SU-DHL-6 (cell line): ENCODE measurements at regions not wholly inside any gene's neighbourhood (a gene's known extent, or its start where the extent isn't known, plus 50 kb on each side); places are given as distances from the start of the nearest gene placed in this dataset.

Experiments
- CTCF ChIP-seq: fragments of 200-600 bp; sonication (generic); IDR thresholded peaks from one replicate; pipeline ENCODE4 v1.5.1; 2017; ENCODE audit warnings: antibody characterized with exemption, mild to moderate bottlenecking, low read length, moderate library complexity; ENCODE audit not compliant: insufficient read depth, poor library complexity, severe bottlenecking
- EZH2phosphoT487 ChIP-seq: fragments of 200-600 bp; sonication (generic), shearing (Covaris generic); conservative IDR thresholded peaks from 2 replicates; pipeline ENCODE4 v1.6.1; 2018; ENCODE audit warnings: mild to moderate bottlenecking, antibody characterized with exemption, low read length, moderate library complexity, mixed read lengths

GRCh38 chr5:12413075-12413474, 508.8 kb upstream of the CTNND2 start:
- TF ChIP-seq EZH2phosphoT487 = no peak
- TF ChIP-seq CTCF = no peak
